GM19035 (cell line): ENCODE measurements at regions not wholly inside any gene's neighbourhood (a gene's known extent, or its start where the extent isn't known, plus 50 kb on each side); places are given as distances from the start of the nearest gene placed in this dataset.

Experiments
- ATAC-seq: cut with Tn5 transposase; IDR thresholded peaks from one replicate; pipeline ENCODE4 v1.9.1; 2021; ENCODE audit not compliant: unreplicated experiment

DNA sequence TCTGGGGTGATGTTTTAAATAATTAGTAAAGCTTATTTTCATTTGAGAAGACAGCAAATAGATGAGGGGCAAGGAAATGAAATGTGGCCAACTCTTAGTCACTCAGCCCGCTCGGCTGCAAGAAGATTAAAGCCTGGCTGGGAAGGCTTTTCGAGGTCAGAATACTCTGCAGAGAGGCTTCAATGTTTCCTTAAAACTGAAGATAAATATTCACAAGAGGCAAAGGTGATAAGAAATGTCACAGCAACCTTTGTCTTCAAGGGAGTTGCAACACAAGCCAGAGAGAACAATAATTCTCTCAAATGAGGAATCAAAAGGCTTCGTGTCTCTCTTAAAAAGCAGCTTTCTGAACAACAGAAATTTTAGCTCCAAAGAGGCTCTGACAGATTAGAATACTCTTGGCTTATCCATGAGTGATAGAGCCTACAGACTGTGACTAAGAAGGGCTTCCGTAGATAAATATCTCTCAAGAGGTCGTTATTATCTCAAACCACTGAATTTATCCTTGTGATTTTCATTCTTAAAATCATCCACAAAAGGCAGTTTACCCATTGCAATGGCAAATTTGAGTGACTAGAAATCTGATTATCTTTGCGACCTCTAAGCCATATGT is 92.5 kb downstream of the KLF6 start:
- ATAC-seq = no peak

DNA sequence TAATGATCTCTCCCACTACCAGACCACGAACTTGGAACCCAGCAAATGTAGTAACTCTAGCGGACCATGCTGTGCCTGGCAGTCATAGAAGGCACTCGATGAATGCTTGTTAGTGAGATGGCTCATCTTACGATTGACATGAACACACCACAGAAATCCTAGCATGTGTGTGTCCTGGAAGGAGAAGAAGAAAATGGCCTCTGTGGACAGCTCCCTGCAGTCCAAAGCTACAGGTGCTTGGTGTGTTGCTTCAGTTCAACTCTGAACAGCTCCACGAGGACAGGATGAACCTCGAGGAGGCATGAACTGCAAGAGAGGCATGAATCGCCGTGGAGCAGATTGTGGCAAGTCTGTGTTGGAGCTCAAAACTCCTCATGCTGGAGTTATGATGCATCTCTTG is 93.5 kb downstream of the KLF6 start:
- no peak for ATAC-seq

DNA sequence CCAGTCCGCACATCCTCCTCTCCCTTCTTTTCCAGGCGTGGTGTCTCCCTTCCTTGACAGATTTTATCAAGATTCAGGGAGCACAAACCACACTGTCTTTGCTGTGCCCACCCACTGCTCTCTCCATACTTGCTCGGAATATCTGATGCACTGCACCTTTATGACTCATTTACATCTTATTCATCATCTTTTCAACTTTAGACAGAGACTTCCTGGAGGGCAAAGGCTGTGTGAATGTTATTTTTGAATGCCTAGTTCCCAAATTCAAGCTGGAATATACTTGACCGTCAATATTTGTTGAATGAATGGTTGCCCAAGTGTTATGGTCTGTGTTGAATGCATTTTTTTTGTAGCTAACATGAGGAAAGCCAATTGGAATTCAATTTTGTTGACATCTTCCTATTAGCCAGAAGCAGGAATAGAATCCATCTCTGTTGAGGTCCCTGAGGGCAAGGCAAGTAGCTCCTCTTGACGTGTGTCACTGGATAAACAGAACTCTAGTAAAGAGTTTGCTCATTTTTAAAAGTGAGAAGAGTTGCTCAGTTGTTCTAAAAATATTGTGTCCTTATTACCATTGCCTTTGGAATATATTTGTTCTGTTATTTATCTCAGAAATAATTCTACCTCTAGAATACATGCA is 95.0 kb downstream of the KLF6 start:
- ATAC-seq = no peak

GRCh38 chr10:3687510-3688081 is 97.4 kb downstream of the KLF6 start:
- ATAC-seq = no peak

DNA sequence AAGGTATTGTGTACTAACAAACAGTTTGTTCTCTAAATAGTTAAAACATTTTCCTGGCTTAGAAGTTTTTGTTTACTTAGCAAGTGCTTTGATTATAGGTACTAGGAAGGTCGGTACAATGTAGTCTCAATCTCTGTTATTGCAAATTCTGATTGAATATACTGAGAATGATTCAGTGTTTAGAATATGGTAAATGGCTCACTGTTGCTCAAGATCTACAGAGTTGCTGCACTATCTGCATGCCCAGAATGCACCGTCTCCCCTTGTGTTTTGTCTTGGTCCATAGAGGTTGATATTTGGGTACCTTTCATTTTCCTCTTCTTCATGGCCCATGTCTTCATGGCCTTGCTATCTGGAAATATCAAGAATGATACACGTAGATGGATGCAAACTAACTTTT is 99.6 kb downstream of the KLF6 start:
- ATAC-seq = no peak

DNA sequence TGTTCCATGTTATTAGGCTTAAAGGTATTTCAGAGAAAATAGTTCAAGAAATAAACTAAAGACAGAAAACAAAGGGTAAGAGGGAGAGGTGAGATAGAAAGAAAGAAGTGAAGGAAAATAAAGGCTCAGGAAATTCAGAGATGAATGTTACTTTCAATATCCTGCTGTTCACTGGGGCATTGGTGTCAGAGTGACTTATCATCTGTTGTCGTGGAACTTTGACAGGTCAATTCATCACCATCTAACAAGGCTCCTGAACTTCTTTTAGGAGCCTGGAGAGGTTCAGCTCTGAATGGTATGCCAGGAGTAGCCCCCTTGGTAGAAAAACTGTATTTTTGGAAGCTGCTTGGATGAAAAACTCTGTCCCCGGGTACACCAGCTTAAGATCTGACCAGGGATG is 100.1 kb downstream of the KLF6 start:
- ATAC-seq = no peak

DNA sequence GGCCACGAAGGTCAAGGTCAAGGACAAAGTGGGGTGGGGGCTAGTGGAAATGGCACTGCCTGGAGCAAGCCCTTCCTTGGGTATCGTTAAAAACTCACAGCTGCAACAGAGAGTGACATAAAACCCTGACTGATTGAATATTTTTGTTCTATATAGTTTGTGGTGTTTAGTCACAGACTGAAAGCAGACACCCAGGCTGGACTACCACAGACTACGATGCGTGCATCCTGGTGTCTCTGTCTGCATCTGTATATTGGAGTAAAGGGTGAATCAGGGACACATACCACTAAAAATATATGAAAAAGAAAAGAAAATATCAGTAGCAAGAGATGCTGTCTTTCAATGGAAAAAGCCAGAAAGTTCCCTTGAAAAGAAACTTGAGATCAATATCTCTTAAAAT is 101.4 kb downstream of the KLF6 start:
- no peak for ATAC-seq

DNA sequence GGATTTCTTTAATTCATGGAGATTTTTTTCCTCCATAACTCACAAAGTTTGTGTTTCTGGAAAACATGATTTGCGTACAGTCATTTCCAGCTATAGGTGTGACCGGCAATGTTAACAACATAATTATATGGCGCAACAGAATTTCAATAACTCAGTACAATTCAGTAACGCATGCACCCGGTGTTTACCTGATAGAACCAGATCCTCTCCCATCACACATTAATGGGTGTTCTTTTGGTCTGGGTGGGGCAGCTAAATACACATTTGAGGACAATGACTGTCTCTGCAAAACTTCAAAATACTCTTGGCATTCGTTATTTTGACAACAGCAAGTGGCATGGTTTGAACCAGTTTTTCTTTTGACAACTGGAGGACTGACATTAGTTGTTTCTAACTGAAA is 102.3 kb downstream of the KLF6 start:
- ATAC-seq = no peak

DNA sequence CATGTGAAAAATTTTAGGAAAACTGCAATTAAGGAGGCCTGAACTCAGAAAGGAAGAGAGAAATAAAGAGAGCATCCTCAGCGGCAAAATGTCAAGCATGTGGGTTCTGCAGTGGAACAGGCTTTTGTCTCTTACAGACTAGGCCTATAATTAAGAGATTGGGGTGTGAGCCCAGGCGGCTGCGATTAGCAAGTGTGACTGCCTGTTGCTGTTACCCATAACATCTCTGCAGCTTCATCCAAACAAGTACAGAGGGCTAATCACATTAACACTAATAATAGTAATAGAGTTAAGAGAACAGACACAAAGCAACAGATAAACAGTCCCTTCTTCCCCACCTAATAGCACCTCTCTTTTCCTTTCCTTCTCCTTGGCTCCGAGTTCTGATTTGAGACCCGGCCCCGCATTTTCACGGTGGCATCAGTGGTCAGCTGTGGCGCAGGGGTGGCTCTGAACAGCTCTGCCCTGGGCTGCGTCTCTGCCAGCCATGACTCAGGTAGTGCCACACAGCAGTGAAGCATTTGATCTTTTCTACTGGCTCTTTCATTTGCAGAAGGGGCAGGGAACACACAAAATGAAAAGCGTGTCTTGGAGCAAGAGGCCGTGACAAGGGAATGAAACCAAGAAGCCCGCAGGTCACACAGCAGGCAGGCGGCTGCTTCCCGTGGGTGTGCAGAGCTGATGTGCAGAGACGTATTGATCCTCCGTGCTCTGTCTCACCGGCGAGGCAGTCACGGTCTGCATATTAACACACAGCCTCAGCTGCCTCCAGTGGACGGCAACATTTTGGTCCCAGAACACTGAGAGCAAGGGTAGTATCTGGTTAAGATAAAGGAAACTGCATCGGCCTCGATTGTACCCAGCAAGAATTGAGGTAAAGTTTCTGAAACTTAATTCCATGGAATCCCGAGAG is 103.1 kb downstream of the KLF6 start:
- no peak for ATAC-seq

DNA sequence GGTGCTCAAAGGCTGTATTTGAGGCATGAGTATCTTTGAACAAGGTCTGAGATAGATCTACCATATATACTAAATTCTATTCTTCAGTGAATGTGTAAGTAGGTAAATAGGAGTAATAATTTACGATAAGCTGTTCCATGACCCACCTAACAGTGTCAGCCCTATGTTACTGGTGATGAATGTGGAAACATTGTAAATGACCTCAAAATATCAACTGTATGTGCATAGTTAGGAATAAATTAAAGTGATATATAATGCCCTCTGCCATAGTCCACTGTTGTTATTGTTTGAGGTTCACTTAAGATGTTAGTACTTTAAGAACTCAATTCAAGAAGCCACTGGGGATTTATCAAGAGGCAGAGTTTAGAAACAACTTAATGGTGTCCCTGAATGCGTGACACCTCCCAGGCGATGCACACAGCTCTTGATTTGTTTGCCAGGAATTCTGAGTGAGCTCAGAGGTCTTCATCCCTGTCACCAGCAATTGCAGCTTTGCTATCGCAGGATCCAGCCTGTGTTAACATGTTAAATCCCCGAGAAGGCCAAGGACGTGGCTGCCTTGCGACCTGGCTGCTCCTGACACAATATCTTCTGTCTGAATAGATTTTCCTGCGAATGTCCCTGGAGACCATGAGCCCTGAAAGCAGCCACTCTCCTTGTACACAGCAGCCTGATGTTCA is 104.9 kb downstream of the KLF6 start:
- no peak for ATAC-seq

GRCh38 chr10:3678629-3679227 is 106.3 kb downstream of the KLF6 start:
- no peak for ATAC-seq

GRCh38 chr10:3676564-3676963 is 108.4 kb downstream of the KLF6 start:
- ATAC-seq = no peak

- ATAC-seq = no peak
Observed at GRCh38 chr10:3672220-3672619, 112.8 kb downstream of the KLF6 start.

GRCh38 chr10:3671386-3671955 is 113.5 kb downstream of the KLF6 start:
- ATAC-seq = no peak

GRCh38 chr10:3668966-3669330 is 116.1 kb downstream of the KLF6 start:
- ATAC-seq = no peak

- ATAC-seq = no peak
Observed at GRCh38 chr10:3668276-3668965, 116.6 kb downstream of the KLF6 start.

DNA sequence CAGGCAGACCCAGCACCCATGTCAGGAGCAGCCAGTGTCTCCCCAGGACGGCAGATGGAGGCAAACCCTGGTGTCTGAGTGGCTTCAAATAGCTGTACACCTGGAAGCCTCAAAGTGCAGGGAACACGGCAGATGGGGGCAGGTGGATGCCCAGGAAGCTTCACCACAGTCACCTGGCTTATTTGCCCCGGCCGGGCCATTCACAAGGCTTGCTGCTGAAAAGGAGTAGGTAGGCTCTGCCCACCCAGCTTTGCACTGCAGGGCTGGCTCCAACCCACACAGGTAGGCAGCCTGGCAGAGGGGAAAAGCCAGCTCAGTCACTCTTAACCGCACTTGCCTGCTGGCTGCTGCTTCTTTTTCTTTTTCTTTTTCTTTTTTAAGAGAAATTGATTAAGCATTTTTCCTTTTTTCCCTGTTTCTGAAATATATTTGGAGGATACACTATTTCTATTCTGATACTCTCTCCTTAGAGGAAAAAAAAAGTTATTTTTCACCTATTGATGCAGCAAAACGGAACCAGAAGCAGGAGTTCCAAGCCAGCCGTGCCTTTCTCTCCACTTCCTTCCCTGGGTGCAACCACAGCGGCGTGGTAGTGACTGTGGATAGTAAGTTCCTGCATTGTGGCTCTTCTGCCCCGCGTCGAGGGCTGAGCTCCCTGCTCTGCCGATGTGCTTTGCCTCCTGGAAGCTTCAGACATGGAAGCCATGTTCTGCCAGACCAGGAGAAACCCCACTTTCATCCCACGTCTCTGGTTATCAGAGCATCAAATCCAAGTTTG is 118.3 kb downstream of the KLF6 start:
- ATAC-seq = no peak

DNA sequence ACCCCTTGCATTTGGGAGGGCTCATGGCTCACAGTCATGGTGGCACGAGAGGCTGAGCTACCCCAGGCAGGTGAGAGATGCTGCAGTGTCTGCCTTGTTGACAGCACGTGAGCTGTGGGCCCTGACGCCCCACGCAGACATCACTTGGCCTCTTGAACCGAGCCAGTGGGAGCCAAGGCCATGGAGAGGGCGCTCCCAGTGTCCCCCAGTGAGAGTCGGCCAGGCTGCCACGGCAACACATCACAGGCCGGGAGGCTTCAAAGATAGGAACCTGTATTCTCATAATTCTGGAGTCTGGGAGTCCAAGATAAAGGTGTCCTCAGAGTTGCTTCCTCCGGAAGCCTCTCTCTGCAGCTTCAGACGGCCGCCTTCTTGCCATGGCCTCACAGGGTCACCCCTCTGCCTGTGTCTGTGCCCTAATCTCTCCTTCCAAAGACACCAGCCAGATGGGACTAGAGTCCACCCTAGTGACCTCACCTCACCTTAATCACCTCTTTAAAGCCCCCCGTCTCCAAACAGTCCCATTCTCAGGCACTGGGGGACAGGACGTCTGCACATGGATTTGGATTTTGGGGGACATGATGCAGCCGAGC is 119.6 kb downstream of the KLF6 start:
- no peak for ATAC-seq

GRCh38 chr10:3662775-3663174 is 122.2 kb downstream of the KLF6 start:
- no peak for ATAC-seq
